ENCODE measurements at regions not wholly inside any gene's neighbourhood (a gene's known extent, or its start where the extent isn't known, plus 50 kb on each side); places are given as distances from the start of the nearest gene placed in this dataset.
"Not testable (repeated sequence)": the region's sequence is repeated elsewhere in the genome, so short reads cannot be mapped to it uniquely, and the experiment has no call there.

DNA sequence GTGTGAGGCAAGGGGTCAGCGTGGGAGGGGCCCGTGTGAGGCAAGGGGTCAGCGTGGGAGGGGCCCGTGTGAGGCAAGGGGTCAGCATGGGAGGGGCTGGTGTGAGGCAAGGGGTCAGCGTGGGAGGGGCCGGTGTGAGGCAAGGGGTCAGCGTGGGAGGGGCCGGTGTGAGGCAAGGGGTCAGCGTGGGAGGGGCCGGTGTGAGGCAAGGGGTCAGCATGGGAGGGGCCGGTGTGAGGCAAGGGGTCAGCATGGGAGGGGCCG is 119.2 kb downstream of the SEPTIN14 start:
- not testable (repeated sequence) for H3K4me3 ChIP-seq (ENCODE audit: low read depth, low read length); DNase-seq (ENCODE audit: low read depth)

DNA sequence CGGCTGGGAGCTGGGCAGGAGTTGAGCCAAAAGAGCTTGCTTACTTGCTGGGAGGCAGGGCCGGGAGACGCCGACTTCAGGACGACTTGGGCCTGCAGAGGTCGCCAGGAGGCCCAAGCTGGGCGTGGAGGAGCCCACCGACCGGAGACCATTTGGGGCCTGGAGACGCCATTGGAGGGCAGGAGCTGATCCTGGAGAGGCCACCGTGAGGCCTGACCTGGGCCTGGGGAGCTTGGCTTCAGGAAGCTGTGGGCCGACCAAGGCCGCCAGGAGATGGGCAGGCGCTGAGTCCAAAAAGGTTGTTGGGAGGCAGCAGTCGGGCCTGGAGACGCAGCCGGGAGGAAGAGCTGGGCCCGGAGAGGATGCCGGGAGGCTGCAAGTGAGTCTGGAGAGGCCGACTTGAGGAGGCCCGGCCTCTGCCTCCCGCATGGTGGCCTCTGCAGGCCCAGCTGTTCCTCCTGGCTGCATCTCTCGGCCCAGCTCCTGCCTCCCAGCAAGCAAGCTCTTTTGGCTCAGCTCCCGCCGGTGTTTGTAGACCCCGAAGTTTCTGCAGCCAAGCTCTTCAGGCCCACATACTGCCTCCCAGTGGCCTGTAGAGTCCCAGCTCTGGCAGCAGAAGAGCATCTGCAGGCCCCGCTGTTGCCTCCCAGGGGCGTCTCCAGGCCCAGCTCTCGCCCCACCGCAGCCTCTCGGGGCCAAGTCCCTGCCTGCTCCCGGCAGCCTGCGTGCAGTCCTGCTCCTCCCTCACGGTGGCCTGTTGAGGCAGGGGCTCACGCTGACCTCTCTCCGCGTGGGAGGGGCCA is 119.7 kb downstream of the SEPTIN14 start:
- not testable (repeated sequence) for H3K4me3 ChIP-seq (ENCODE audit: low read depth, low read length); DNase-seq (ENCODE audit: low read depth)

DNA sequence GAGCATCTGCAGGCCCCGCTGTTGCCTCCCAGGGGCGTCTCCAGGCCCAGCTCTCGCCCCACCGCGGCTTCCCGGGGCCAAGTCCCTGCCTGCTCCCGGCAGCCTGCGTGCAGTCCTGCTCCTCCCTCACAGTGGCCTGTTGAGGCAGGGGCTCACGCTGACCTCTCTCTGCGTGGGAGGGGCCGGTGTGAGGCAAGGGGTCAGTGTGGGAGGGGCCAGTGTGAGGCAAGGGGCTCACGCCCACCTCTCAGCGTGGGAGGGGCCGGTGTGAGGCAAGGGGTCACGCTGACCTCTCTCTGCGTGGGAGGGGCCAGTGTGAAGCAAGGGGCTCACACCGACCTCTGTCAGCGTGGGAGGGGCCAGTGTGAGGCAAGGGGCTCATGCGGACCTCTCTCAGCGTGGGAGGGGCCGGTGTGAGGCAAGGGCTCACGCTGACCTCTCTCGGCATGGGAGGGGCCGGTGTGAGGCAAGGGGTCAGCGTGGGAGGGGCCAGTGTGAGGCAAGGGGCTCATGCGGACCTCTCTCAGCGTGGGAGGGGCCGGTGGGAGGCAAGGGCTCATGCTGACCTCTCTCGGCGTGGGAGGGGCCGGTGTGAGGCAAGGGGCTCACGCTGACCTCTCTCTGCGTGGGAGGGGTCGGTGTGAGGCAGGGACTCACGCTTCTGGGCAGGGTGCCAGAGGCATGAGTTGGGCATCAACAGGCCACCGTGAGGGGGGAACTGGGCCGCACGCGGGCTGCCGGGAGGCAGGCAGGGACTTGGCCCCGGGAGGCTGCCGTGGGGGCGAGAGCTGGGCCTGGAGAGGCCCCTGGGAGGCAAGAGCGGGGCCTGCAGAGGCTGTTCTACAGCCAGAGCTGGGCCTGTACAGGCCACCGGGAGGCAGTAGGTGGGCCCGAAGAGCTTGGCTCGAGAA is 120.6 kb downstream of the SEPTIN14 start:
- H3K4me3 ChIP-seq (ENCODE audit: low read depth, low read length); DNase-seq (ENCODE audit: low read depth): not testable (repeated sequence)

DNA sequence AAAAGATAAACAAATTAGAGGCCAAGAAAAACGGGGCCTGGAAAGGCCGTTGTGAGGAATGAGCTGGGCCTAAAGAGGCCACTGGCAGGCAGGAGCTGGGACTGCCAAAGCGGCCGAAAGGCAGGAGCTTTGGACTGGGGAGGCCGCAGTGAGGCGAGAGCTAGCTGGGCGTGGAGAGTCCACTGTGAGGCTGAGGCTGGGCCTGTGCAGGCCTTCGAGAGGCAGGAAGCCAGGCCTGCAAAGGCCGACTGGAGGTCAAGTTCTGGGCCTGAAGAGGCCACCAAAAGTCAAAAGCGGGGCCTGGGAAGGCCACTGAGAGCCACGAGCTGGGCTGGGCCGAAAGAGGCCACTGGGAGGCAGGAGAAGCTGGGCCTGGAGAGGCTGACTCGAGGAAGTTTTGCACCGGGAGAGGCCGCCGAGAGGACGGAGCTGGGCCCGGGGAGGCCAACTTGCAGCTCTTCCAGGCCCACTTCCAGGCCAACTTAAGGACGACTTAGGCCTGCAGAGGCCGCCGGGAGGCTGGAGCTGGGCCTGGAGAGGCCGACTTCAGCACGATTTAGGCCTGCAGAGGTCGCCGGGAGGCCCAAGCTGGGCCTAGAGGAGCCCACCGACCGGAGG is 121.8 kb downstream of the SEPTIN14 start:
- DNase-seq (ENCODE audit: low read depth); H3K4me3 ChIP-seq (ENCODE audit: low read depth, low read length): not testable (repeated sequence)

DNA sequence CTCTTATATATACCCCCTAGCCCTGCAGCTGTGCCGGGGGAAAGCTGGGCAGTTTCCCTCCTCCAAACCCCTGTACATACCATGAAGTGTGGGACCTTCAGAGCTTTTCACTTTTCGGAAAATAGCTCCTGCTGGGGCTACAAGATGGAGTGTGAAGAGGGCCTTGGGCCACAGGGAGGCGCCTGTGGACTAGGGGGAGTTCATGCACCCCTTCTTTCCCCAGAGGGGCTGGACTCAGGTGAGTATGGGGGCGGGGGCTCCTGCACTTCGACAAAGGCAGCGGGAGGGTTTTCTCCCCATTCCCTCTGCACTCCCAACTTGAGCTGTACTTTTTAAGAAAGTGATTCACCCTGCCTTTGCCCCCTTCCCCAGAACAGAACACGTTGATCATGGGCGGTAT is 122.5 kb downstream of the SEPTIN14 start:
- not testable (repeated sequence) for DNase-seq (ENCODE audit: low read depth); H3K4me3 ChIP-seq (ENCODE audit: low read depth, low read length)

DNA sequence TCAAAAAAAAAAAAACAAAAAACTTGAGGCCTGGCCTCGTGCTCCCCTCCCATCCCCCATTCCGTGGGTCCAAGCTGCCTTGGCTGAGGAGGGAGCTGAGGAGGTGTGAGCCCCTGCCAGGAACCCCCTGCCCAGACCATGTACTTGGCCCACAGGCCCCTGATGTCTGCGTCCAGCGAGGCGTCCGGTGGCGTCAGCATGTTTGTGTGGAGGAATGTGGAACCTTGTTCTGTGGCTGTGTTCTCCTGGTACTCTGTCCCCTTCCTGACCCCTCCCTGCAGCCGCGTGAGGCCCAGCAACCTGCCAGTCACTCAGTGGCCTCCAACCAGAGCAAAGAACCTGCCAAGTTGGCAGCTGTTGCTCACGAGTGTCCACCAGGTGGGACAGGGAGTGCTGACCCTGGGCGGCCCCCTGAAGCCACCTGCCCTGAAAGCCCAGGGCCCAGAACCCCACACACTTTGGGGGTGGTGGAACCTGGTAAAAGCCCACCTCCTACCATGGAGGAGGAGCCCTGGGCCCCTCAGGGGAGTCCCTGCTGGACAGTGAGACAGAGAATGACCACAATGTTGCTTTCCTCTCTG is 125.8 kb downstream of the SEPTIN14 start:
- not testable (repeated sequence) for H3K4me3 ChIP-seq (ENCODE audit: low read depth, low read length); DNase-seq (ENCODE audit: low read depth)

DNA sequence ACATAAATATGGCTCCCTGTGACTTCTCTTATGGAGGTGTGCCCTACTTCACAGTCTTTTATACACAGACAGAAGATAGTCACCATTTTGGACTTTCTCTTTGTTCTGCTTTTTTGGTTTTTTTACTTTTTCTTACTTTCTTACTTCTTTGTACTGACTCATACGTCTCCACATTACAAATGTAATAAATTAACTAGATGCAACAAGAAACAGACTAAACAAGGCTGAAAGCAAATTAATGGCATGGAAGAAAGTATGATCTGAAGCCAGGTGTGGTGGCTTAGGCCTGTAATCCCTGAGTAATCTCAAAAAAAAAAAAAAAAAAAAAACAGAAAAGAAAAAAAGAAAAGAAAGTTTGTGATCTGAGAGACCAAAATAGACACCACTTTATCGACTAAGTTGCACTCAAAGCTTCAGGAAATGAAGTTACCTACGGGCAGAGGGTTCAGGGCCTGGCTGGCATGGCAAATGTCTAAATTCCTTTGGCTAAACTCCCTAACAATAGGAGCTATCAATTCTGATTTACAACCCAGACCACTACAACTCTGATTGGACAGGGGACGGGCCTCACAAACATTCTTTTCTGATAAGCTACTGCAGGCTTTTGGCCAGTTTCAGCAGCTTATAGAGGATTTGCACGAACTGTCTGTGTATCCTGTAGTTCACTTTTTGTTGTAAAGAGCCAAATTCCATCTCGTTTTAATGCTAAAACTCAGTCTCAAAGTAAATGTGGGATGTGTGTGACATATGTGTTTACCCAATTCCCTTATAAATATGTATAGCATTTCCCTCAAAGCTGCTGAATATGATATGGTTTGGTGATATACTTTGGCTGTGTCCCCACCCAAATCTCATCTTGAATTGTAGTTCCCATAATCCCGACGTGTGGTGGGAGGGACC is 129.1 kb downstream of the SEPTIN14 start:
- no peak for DNase-seq (ENCODE audit: low read depth)
- TF ChIP-seq, protein P1, sequence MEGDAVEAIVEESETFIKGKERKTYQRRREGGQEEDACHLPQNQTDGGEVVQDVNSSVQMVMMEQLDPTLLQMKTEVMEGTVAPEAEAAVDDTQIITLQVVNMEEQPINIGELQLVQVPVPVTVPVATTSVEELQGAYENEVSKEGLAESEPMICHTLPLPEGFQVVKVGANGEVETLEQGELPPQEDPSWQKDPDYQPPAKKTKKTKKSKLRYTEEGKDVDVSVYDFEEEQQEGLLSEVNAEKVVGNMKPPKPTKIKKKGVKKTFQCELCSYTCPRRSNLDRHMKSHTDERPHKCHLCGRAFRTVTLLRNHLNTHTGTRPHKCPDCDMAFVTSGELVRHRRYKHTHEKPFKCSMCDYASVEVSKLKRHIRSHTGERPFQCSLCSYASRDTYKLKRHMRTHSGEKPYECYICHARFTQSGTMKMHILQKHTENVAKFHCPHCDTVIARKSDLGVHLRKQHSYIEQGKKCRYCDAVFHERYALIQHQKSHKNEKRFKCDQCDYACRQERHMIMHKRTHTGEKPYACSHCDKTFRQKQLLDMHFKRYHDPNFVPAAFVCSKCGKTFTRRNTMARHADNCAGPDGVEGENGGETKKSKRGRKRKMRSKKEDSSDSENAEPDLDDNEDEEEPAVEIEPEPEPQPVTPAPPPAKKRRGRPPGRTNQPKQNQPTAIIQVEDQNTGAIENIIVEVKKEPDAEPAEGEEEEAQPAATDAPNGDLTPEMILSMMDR (IDR thresholded peaks at IDR 0.05; ENCODE audit: control insufficient read depth, extremely low read depth, insufficient read depth): no peak
- H3K4me3 ChIP-seq (ENCODE audit: low read depth, low read length): no peak overlapping the region

DNA sequence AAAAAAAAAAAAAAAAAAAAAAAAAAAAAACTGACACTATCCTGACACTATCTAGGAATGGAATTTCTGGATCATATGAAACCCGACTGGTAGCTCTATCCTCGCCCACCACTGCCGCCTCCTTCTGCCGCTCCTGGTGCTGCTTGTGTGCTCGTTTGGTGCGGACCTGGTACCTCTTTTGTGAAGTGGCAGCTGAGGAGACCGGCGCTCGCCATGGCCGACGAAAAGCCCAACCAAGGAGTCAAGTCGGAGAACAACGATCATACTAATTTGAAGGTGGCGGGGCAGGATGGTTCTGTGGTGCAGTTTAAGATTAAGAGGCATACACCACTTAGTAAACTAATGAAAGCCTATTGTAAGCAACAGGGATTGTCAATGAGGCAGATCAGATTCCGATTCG is 130.6 kb downstream of the SEPTIN14 start:
- TF ChIP-seq, protein P1 (IDR thresholded peaks at IDR 0.05; ENCODE audit: control insufficient read depth, extremely low read depth, insufficient read depth): no peak
- DNase-seq (ENCODE audit: low read depth): no peak
- no peak overlapping the region for H3K4me3 ChIP-seq (ENCODE audit: low read depth, low read length)

DNA sequence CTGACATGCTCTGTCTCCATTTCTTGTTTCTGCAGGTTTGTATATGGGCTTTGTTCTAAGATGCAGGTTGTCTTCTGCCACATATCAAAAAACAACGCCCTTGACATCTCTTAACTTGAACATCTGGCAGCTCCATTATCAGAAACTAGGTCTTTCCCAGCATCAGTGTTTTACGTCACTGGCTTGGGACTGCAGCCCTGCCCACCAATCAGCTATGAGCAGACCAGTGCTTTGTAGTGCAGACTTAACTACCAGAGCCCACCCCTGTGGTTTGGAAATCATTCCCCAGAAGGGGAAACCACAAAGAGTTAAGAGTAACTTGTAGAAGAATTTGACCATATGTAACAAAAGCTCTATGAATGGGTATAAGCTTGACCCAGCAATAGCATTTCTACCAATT is 132.4 kb downstream of the SEPTIN14 start:
- no peak overlapping the region for H3K4me3 ChIP-seq (ENCODE audit: low read depth, low read length)
- TF ChIP-seq, protein P1 (IDR thresholded peaks at IDR 0.05; ENCODE audit: control insufficient read depth, extremely low read depth, insufficient read depth): no peak
- no peak for DNase-seq (ENCODE audit: low read depth)

All from LNCaP clone FGC (cell line).